Astrocyte of the hippocampus (primary cell): ENCODE measurements at regions not wholly inside any gene's neighbourhood (a gene's known extent, or its start where the extent isn't known, plus 50 kb on each side); places are given as distances from the start of the nearest gene placed in this dataset.

Experiments used
- DNase-seq: peaks from one replicate; pipeline ENCODE4 v3.0.0; 2011; ENCODE audit warnings: low read depth, low spot score

DNA sequence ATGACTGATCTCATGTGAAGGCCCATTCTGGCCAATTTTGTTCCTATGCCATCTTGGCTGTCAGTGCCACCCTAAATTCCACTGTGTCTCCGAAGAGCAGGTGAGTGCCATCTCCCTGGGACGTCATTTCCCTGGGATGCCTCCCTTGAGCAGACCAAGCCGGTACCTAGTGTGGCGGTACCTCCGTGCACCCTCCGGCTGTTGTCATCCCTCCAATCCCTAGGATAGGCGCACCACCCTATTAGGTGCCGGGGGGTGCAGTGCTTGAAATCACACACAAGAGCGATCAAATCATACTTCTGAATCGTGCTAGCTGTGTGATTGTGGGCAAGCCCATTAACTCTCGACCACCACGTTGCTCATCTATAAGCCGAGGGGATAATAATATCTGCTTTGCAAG, 81.8 kb upstream of the GLI2 start:
- DNase-seq, result no peak

- no peak for DNase-seq
Measured at GRCh38 chr2:120654381-120655134, 81.1 kb upstream of the GLI2 start.

DNA sequence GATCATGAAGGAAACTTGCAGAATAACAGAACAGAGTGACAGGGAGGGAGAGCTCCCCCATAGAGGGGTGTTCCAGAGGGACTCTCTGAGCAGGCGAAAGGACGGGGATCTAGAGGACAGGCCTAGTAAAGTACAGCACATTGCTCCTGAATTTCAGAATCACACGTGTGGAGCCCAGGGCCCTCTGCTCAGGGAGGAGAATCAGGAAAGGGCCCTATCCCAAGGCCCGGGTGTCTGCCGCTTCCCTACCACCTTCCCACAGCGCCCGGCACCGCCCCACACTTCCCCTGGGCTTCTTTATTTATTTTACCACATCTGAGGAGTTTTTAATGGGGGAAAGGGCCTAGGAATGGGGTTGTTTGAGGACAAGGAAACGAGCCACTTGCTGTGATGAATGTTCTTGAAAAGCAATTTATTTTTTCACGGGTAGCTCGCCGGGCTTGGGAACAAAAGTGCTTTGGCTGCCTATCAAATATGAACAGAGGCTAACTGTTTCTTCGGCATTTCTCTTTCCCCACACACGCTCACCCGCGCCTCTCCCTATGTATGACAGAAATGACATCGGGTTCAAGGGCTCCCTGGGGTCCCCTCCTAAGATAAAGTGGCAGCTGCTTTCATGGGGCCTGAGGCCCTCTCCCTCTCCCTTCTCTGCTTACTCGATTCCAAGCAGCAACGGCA, 79.3 kb upstream of the GLI2 start:
- DNase-seq, result peak; percentile 53

DNA sequence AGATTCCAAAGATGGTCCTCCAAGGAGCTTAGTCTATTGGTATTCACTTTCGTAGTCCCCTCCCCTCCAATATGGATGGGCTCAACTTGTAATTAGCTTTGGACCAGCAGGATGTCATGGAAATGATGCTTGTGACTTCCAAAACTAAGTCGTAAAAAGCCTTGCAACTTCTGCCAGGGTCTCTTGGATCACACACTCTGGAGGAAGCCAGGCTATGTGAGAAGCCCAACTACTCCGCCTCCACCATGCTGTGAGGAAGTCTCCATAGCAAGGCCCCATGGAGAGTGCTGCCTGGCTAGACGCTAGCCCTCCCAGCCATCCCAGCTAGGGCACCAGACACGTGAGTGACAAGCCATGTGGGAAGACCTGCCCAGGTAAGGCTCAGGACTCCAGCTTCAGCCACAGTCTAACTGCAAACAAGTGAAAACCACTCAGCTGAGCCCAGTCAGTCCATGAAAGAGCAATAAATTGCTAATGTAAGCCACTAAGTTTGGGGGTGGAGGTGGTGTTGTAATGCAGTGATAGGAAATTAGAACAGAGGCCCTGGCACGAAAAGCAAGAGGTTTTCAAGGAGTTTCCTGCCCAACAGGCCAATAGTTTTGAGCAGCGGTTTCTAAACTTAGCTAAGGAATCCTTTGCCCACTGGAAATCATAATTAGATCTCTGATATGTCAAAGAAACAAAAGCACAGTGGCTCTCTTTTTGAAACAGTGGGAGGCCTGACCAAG, 77.5 kb upstream of the GLI2 start:
- DNase-seq, result no peak

- no peak for DNase-seq
Measured at GRCh38 chr2:120658770-120659158, 76.9 kb upstream of the GLI2 start.

DNA sequence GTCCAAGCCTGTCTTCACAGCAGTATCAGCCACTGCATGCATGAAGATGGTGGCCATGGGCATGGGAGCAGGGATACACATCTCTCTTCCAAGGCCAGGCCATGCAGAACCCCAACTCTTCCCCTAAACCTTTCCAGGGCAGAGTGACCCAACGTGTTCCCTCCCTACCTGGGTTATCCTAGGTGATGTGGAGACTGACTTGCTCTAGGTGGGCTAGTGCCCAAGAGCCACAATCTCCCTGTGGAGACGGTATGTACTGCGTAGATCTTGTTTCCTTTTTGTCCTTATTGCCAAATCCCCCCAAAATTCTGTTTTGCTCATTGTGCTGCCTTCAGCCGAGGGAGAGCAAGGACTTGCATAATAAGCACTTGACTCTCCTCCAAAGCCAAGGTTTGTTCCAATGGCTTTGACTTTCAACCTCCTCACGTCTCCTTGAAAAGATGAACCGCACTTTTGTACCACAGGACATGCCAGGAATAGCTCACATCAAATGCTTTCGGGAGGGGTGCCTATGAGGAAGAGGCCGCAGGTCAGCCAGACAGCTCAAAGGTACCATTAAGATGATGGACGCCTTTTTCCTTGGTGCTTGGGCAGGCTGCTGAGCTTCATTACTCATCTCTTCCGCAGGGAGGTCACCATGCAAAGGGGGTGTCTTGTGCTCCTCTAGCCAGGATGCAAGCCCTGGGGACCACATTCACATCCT, 76.2 kb upstream of the GLI2 start:
- no peak for DNase-seq

- no peak for DNase-seq
Measured at GRCh38 chr2:120660056-120660694, 75.5 kb upstream of the GLI2 start.

DNA sequence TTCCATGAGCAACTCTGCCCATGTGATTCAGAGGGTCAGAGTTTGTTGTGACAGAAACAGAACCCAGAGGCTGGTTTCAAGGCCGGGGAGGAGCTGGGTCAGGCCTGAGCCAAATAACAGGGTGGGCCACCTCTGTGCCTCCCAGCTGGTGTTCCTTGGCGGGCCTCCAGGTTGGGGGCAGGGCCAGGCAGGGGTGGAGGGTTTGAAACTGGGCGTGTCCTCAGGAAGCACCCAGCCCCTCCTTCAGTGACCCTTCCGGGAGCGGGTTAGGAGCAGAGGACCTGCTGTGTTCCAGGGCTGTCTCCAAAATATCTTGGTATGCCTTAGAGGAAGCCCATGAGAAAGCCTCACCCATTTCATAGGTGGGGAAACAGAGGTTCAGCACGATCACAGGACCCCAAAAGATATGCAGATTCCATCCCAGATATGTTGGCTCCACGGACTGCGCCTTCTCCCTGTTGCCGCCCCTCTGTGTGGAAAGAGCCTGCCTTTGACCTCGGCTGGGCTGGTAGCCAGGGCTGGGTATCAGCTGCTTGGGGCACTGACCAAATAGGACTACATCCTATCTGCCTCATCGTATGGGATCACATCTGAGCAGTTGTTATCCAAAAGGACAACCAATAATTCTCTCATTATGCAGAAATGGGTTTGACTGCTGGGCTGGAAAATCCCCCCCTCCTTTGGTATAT, 74.8 kb upstream of the GLI2 start:
- no peak for DNase-seq

DNA sequence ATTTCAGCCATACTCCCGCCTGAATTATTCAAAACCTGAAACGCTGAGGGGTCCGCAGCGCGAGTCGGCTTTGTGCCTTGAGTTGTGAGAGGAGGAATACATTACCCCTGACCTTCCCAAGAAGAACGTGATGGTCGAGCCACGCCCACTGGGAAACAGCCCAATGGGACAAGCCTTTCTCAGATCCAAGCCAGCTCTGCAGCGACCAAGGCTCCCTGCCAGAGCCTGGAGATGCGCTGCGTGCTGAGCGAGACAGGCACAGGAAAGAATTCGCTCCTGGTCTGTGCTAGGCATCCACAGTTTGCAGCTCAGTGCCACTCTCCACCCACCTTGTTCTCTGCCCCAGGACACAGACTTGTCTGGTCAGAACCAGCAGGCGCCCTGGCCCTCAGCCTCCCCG, 74.1 kb upstream of the GLI2 start:
- peak; percentile 57 for DNase-seq

GRCh38 chr2:120662046-120662445, 73.6 kb upstream of the GLI2 start:
- DNase-seq, result no peak

DNA sequence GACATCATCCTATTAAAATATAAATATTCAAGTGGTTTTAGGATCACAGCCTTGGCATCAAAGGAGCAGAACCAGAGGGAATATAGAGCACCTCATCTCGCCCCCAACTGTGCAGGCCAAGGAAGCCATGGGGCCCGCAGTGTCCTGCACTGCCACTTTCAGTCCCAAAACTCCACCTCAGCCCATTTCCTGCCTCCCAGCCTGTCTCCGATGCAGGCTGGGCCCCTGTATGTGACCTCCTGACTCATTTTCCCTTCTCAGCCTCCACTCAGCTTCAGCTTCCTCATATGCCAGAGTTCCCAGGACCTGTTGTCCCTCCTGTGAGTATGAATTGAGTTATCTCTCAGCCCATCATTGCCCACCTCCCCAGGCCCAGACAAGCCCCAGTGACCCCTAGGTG, 72.9 kb upstream of the GLI2 start:
- no peak for DNase-seq

DNA sequence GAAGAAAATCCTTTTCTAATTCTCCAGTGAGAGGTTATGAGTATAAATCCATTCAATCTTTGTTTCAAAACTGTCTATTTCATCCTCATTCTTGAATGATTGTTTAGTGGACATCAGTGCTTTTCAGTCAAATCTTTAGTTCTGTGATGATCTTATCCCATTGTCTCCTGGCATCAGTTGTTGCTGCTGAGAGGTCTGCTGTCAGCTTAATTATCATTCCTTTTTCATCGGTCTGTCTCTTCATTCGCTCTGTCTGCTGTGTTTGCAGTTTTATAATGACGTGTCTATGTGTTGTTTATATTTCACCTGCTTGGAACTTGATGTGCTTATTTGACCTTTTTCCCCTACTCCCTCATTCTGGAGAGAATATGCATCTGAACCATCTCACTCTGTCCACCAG, 69.2 kb upstream of the GLI2 start:
- DNase-seq, result no peak

DNA sequence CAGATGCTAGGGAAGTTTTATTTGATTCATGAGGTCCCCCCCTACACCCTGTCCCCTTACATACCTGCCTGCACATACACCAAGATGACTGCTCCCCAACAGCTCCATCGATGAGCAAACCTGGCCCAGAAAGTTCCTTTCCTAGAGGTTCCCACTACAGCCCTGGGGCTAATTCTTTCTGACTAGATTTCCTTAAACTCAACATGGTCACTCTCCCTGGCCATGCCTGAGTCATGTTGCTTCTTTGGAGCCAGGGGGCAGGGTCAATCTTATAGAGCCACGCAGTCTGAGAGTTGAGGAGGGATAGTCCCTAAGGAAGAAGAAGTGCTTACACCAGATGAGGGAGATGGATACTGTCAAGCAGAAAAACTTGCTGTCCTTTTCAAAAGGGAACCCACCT, 67.7 kb upstream of the GLI2 start:
- no peak for DNase-seq

DNA sequence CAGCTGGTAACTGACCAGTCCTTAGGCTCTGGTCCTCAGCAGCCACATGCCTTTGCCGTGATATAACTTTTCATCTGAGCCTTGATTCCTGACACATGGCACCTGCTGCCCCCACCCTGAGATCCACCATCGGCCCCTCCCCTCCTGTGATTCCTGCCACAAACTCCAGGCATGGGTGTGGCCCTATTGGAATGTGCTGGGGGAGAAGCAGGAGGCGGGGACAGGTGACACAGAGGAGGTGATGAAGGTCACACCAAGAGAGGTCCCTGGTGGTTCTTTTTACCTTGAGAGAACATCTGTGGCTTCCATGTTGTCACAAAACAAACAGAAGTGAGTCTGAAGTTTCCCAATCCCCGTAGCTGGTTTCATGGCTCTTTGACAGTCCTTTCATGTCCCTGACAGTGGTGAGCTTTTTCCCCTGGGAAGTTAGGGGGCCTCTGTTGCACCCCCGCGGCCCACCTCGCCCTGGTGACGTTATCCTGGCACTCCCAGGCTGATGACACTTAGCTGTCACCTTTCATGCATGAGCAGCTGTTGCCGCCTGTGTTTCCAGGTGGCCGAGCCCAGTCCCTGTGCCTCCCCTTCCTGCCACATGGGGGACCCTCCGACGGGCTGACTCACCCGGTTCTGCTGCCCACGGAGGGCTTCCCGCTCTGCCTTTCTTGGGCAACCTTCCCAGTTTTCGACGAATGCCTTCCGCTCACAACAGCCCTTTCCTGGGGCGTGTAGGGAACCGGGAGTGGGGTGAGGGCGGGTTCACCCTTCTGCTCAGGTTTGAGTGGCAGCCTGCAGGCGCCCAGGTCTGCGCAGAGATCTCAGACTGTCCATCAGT, 66.3 kb upstream of the GLI2 start:
- DNase-seq, result peak; percentile 63

DNA sequence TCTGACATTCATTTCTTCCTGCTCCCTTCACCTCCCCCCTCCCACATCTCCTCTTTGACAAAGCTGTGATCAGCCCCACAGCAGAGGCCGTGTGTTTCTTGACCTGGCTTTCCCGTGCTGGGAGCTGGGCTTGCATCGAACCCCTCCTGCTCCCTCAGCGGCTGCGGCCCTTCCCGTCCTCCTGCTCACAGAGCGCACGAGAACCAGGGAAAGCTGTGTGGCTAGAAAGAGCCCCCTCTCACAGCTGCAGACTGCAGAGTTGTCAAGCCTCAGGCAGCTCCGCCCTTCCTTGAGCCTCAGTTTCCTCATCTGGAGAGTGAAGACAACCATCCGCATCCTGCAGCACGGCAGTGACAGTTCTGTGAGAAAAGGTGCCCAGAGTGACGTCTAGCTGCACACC, 65.7 kb upstream of the GLI2 start:
- DNase-seq, result no peak

GRCh38 chr2:120670371-120670770, 65.3 kb upstream of the GLI2 start:
- no peak for DNase-seq

DNA sequence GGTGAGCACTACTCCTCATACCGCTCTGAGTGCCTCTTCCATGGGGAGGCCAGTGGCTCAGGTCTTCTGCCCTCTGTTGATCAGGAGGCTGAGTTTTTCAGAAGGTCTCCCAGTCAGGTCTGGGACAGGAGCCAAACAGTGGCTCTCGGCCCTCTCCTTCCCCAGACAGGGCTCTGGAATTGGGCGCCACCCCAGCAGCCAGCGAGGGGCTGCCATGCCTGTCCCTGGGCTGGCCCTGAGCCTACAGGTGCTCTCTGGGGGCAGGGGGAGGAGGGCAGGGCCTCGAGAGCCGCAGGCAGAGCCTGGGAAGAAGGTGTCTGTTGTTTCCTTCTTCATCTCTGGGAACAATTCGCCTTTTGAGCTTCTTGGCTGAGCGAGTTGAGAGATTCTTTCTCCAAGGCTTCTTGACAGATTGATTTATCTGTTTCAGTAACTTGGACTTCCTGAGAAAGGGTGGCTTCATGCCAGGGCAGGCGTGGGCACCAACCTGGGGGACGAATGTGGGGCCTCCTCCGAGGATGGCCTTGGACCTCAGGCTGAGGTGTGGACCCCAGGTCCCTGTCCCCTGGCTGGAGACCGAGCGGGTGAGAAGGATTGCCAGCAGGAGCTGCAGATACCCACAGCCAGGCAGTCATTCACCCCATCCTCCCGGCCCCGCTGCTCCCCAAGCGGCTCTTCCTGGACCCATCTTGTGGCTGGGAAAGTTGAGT, 64.7 kb upstream of the GLI2 start:
- DNase-seq, result no peak

GRCh38 chr2:120672526-120673204, 63.0 kb upstream of the GLI2 start:
- DNase-seq, result no peak

GRCh38 chr2:120673205-120673550, 62.5 kb upstream of the GLI2 start:
- no peak for DNase-seq
